AG09319 (cell line): ENCODE measurements at regions not wholly inside any gene's neighbourhood (a gene's known extent, or its start where the extent isn't known, plus 50 kb on each side); places are given as distances from the start of the nearest gene placed in this dataset.
A peak's percentile ranks its signal among the peaks of the same experiment; 100 is the strongest.

Experiments used
- DNase-seq: peaks from one replicate; pipeline ENCODE4 v3.0.0-alpha.2; 2010; ENCODE audit warnings: low read depth; ENCODE audit errors: extremely low read depth
- CTCF ChIP-seq: IDR thresholded peaks from 2 replicates; pipeline ENCODE4 v1.5.1; 2011; ENCODE audit warnings: low read depth, mild to moderate bottlenecking, inconsistent platforms, low read length, moderate library complexity

DNA sequence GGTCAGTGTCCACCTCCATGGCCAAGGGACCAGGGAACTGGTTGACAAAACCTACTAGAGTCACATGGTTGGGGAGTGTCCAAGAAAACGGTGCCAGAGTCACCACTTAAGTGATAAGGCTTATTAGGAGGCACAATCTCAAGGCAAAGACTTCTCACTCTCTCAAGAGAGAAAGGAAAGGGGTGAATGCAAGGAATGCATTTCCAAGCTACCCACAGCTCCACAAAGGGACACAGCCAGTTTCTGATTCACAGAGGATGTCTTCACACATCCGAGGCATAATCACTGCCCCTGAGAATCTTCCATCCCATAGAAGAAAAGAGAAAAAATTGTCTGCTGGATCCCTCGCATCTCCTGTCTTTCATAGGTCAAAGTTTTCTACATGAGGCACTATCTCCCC, 269.3 kb downstream of the TNS1 start:
- no peak for DNase-seq
- TF ChIP-seq CTCF: no peak

DNA sequence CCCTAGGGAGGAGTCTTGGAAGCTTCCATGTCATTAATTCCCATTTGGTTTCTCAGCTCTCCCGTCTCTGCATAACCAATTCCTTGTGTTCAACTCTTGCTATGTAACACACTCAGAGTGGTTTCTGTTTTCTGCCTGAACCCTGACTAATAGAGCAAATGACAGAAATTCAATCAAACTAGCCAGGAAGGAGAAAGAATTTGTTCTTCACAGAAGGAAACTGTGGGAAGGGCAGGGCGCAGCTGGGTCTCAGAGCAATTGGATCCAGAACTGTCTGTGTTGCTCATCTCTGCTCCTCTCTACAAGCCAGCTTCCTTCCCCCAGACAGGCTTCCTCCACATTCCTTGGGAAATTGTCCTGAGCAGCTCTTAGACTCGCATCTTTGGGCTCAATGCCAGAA, 269.8 kb downstream of the TNS1 start:
- DNase-seq: no peak
- no peak for TF ChIP-seq CTCF

GRCh38 chr2:217731805-217732204, 271.0 kb downstream of the TNS1 start:
- DNase-seq: no peak
- no peak for TF ChIP-seq CTCF

DNA sequence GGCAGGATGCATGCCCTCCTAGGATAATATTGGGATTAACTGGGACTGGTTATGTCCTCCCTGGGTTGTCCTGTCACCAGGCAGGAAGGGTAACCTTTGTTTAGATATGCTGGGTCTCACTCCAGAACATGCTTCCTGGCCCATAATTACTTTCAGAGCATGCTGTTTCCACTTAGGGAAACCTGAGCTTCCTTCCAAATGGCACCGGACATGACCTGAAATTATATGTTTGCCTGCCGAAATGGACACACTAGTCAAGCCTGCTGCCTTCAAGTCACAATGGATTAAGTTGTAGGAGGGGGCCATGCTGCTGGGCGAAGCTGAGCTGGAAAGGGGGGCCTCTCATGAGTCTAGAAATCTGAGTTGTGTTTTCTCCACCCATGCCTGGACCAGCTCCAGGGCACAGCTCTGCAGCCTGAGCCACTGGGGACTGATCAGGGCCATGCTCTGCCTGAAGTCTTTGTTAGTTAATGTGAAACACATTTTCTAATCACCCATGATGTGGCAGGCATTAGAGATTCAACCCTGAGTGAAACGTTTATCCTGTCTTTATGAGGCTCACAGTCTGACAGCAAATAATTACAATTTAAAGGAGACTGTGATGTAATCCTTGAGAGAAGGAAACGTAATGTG, 273.3 kb downstream of the TNS1 start:
- no peak for TF ChIP-seq CTCF
- peak; percentile 88 for DNase-seq

GRCh38 chr2:217727801-217728200, 275.0 kb downstream of the TNS1 start:
- no peak for DNase-seq
- no peak for TF ChIP-seq CTCF

DNA sequence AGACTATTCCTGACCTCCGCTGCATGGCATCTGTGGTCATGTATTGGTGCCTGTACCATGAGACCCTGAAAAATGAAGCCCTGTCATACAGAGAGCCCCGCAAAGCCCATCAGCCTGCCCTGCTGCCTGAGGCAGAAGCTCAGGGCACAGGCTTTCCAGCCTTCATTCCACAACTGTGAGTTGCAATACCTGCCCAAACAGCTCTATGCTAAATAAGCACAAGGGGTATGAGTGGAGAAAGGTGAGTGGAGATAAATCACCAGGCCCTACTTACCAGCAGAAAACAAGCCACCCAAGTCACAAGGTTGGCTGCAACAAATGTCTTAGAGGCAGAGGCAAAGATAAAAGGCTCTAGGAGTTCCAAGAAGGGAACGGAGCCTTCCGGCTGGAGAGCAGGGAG, 277.4 kb downstream of the TNS1 start:
- no peak for DNase-seq
- no peak for TF ChIP-seq CTCF

- TF ChIP-seq CTCF: no peak
- no peak for DNase-seq
Measured at GRCh38 chr2:217724471-217724870, 278.3 kb downstream of the TNS1 start.
